Activated CD8-positive, alpha-beta memory T cell treated with anti-CD3 and anti-CD28 coated beads, Interleukin-2, amount 10 ng/mL, durations not matched to agents 7 days and 5 days (primary cell): ENCODE measurements at regions not wholly inside any gene's neighbourhood (a gene's known extent, or its start where the extent isn't known, plus 50 kb on each side); places are given as distances from the start of the nearest gene placed in this dataset.

Experiments
- ATAC-seq: fragments of 150-1000 bp; cut with Tn5 transposase; one replicate; pipeline ENCODE4 v1.10.0; 2021; ENCODE audit warnings: moderate library complexity
- CTCF ChIA-PET: fragments of 350-600 bp; sonication (Branson Sonifier 250); formaldehyde crosslinking; loops from one replicate; lab custom pipeline; 2021; ENCODE audit warnings: antibody characterized with exemption; lab: Charles Lee
- DNase-seq: peaks from one replicate; pipeline ENCODE4 v3.0.0-alpha.2; 2020
- H3K27ac Mint-ChIP-seq: one replicate; pipeline ENCODE4 v1.8.0; 2021; ENCODE audit warnings: mild to moderate bottlenecking, mixed read lengths
- H3K27me3 Mint-ChIP-seq: one replicate; pipeline ENCODE4 v1.8.0; 2021; ENCODE audit warnings: mixed read lengths
- H3K36me3 Mint-ChIP-seq: one replicate; pipeline ENCODE4 v1.8.0; 2021; ENCODE audit warnings: mild to moderate bottlenecking, mixed read lengths
- H3K4me1 Mint-ChIP-seq: one replicate; pipeline ENCODE4 v1.8.0; 2021; ENCODE audit warnings: mixed read lengths
- H3K4me3 Mint-ChIP-seq: one replicate; pipeline ENCODE4 v1.8.0; 2021; ENCODE audit warnings: mild to moderate bottlenecking, moderate library complexity, mixed read lengths
- H3K9me3 Mint-ChIP-seq: one replicate; pipeline ENCODE4 v1.8.0; 2022; ENCODE audit warnings: low read depth, mixed read lengths

DNA sequence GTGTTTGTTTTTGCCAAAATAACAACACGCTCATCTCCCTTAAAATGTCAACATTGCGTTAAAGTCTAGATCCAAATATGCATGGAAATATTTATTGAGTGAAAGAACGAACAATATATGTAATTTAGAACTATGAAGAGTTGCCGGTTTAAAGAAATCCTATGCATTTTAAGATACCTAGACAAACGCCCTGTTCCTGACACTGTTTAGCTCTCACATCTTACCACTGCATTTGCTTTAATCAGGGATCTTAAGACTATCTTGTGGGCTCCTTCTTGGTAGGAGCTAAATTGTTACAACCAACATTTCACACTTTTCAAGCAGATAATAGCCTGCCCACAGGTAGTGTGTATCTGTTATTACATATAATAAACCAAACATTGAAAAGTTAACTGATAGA, 96.6 kb upstream of the RPS6KA3 start:
- H3K4me1 Mint-ChIP-seq, result no peaks in the 10 kb centered on the region
- ATAC-seq (no peak), DNase-seq (no peak)
- no peak overlapping the region for H3K27ac Mint-ChIP-seq
- no peak overlapping the region for H3K4me3 Mint-ChIP-seq
- H3K9me3 Mint-ChIP-seq, result no peaks in the 10 kb centered on the region
- CTCF ChIA-PET, result no interaction called here
- peaks cover 2% of the 10 kb centered on the region for H3K27me3 Mint-ChIP-seq
- no peaks in the 10 kb centered on the region for H3K36me3 Mint-ChIP-seq

DNA sequence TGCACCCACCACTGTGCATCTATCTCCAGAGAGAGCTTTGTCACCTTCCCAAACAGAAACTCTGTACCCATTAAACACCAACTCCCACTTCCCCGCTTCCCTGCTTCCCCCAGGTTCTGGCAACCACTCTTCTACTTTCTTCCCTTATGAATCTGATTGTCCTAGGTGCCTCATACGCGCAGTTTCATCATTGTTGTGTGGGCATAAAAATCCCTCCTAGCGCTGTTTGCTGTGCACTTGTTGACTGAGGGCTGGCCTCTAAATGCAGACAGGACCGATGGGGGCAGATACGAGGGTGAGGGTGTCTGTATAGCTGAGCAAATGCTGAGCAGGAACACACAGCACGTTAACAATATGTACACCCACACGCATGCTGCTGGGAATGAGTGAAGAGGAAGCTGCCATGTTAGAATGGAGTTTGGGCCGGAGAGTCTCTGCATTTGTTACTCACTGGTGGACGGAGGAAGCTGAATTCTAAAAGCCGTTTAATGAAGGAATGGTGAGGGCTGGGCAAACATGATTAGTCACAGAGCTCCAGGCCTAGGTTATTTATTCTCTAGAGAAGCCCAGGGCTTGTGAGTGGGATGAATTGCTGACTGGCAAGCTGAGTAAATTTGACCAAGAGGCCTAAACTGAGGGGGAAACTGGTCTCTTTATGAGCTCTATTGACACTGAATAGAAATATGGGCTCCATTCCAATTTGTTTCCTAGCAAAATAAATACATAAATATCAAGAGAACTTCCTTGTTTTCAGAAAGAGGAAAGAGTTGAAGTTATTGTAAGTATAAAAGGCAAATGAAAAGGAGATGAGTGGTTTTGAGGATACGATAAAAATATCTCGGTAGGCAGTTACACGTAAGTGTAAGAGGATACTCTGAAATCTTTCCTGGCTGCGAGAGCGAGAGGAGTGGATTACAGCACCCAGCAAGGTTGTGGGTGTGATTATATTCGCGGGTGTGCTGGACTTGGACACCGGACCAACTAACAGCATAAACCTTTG, 95.9 kb upstream of the RPS6KA3 start:
- peaks cover 2% of the 10 kb centered on the region for H3K27me3 Mint-ChIP-seq
- ATAC-seq (no peak), DNase-seq (no peak)
- no peaks in the 10 kb centered on the region for H3K36me3 Mint-ChIP-seq
- no peak overlapping the region for H3K27ac Mint-ChIP-seq
- CTCF ChIA-PET, result no interaction called here
- no peak overlapping the region for H3K4me3 Mint-ChIP-seq
- no peaks in the 10 kb centered on the region for H3K4me1 Mint-ChIP-seq
- H3K9me3 Mint-ChIP-seq, result no peaks in the 10 kb centered on the region

DNA sequence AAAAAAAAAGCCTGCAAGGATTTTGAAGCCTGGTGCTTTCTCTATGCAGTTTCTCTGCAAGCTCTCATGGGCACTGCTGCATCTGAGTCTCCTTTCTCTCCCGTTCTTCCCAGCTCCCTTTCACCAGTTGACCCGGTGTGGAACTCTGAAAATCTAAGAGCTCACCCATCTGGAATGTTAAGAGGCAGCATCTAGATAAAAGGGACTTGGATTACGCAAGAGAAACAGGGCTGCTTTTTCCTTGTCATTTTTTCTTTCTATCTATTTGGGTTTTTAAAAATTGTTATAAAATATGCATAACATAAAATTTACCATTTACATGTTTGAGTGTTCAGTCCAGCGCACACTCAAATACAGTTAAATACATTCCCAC, 95.2 kb upstream of the RPS6KA3 start:
- H3K36me3 Mint-ChIP-seq, result no peaks in the 10 kb centered on the region
- peaks cover 2% of the 10 kb centered on the region for H3K27me3 Mint-ChIP-seq
- no peaks in the 10 kb centered on the region for H3K4me1 Mint-ChIP-seq
- no peaks in the 10 kb centered on the region for H3K9me3 Mint-ChIP-seq
- H3K27ac Mint-ChIP-seq, result no peak overlapping the region
- ATAC-seq, result no peak
- no peak for DNase-seq
- H3K4me3 Mint-ChIP-seq, result no peak overlapping the region
- CTCF ChIA-PET, result no interaction called here

DNA sequence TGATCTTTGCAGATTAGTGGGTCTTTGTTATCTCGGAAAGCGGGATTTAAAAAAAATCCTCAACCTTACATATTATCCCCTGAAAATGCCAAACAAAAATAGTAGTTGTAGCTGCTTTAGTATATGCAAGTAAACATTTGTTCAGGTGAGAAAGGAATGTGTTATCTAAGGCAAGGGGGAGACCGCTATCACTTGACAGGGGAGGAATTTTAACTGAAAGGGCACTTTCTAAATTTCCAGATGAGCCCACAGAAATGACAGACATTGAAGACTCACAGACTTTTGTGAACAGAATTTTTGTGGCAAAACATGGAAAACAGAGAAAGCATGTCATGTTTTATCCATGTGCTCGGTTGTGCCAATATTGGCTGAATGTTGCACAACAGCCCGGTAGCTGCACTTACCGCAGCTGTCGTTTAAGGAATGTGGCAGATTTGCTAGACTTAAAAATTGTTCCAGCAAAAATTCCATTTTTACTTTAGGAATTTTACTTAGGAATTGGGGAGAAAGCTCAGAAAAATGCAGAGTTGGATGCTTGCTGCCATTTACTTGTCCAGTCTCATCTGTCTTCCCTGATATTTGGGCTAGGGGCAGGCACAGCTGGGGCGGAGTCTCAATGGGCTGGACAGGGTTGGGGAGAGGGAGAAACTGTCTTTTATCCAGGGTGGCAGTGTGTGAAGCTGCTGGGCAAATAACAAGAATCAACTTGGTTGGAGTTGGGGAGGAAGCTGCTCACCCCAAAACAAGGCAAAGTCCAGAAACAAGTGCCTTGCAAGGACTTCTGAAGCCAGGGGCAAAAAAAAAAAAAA, 94.6 kb upstream of the RPS6KA3 start:
- no peak overlapping the region for H3K27ac Mint-ChIP-seq
- no peaks in the 10 kb centered on the region for H3K36me3 Mint-ChIP-seq
- no peak overlapping the region for H3K4me3 Mint-ChIP-seq
- peaks cover 2% of the 10 kb centered on the region for H3K27me3 Mint-ChIP-seq
- no peaks in the 10 kb centered on the region for H3K9me3 Mint-ChIP-seq
- CTCF ChIA-PET, result no interaction called here
- no peak for DNase-seq
- H3K4me1 Mint-ChIP-seq, result no peaks in the 10 kb centered on the region
- ATAC-seq, result no peak

DNA sequence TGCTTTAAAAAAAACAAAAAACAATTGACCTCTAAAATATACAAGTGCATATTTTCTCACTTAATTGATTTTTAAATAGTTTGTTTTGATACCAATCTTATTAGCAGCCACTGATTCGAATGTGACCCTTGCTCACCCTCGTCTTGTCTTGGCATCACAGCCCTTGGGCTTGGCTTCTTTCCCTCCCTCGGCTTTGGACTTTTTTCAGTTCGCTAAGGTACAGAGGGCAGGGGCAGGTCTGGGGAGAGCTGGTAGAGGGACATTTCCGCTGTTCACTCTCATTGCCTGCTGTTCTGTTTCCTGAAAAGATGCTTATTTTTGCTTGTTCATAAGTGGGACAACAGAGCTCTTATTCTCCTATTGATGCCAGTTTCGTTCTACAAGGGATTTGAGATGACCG, 88.5 kb upstream of the RPS6KA3 start:
- Mint-ChIP-seq H3K27me3 (peaks cover 39% of the 10 kb centered on the region), H3K4me1 (peaks cover 16% of the 10 kb centered on the region)
- CTCF ChIA-PET, result no interaction called here

DNA sequence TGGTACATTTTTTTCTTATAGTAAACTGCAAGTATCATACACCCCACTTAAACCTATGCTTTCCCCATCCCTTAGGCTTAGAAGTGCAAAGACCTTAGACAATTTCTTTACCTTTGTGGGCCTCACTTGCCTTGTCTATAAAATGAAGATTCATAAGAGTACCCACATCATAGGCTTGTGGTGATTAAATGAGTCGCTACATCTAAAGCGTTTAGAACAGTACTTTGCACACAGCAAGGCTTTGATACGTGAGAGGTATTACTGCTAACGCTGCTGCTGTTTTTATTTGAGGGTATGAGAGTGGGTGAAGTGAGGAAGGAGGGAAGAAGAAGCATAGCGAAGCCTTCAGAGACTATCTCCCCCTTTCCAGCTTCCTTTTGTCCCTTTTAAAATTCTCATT, 87.8 kb upstream of the RPS6KA3 start:
- no peak overlapping the region for H3K4me3 Mint-ChIP-seq
- ATAC-seq (no peak), DNase-seq (no peak)
- no peaks in the 10 kb centered on the region for H3K36me3 Mint-ChIP-seq
- no peak overlapping the region for H3K27ac Mint-ChIP-seq
- no peaks in the 10 kb centered on the region for H3K9me3 Mint-ChIP-seq
- H3K27me3 Mint-ChIP-seq, result peaks cover 40% of the 10 kb centered on the region
- CTCF ChIA-PET, result no interaction called here
- H3K4me1 Mint-ChIP-seq, result peaks cover 16% of the 10 kb centered on the region

More for the DNA sequence above, 88.5 kb upstream of the RPS6KA3 start:
- H3K9me3 Mint-ChIP-seq, result no peaks in the 10 kb centered on the region
- H3K36me3 Mint-ChIP-seq, result no peaks in the 10 kb centered on the region
- DNase-seq, result no peak
- H3K4me3 Mint-ChIP-seq, result no peak overlapping the region
- no peak for ATAC-seq
- H3K27ac Mint-ChIP-seq, result no peak overlapping the region

DNA sequence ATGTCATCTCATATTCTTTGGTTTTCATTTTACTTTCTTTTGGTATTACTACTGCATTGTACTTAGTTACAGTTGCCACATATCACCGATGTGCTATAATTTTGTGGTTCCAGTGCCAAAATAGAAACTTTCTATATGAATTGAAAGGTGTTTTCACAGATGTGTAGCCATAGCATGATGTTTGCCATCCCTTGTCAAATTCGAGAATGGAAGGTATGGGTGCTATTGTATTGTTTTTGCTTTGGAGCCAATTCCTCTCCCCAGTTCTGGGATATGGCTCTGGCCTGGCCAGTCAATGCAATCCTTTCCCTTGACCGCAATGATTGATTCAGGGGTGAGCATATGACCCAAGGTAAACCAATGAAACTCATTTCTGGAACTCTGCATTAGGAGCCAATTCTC, 86.2 kb upstream of the RPS6KA3 start:
- H3K9me3 Mint-ChIP-seq, result no peaks in the 10 kb centered on the region
- H3K27ac Mint-ChIP-seq, result no peak overlapping the region
- peaks cover 16% of the 10 kb centered on the region for H3K4me1 Mint-ChIP-seq
- H3K27me3 Mint-ChIP-seq, result peaks cover 40% of the 10 kb centered on the region
- no peaks in the 10 kb centered on the region for H3K36me3 Mint-ChIP-seq
- H3K4me3 Mint-ChIP-seq, result peak overlapping the region; percentile 42
- peak; percentile 89 for ATAC-seq
- DNase-seq, result peak; percentile 41
- CTCF ChIA-PET, result no interaction called here

DNA sequence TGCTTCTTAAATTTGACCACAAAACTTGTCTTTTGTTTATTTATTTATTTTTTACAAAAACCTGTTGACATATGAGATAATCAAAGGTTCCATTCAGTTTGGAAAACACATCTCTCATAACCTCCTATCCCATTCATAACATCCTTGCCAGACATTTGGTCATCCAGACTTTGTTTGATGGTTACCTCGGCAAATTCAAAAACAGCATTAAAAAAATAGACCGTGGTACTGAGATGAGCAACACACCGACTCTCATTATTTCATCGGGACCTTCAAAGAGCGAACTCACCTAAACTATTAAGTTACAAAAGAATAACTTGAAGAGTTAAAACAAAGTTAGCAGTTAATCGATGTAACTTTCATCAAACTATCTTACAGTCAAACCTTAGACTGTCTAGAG, 85.8 kb upstream of the RPS6KA3 start:
- peak overlapping the region; percentile 42 for H3K4me3 Mint-ChIP-seq
- H3K27me3 Mint-ChIP-seq, result peaks cover 40% of the 10 kb centered on the region
- DNase-seq, result no peak
- peak; percentile 27 for ATAC-seq
- H3K9me3 Mint-ChIP-seq, result no peaks in the 10 kb centered on the region
- peaks cover 16% of the 10 kb centered on the region for H3K4me1 Mint-ChIP-seq
- CTCF ChIA-PET, result no interaction called here
- H3K27ac Mint-ChIP-seq, result peak overlapping the region; percentile 32
- H3K36me3 Mint-ChIP-seq, result no peaks in the 10 kb centered on the region

DNA sequence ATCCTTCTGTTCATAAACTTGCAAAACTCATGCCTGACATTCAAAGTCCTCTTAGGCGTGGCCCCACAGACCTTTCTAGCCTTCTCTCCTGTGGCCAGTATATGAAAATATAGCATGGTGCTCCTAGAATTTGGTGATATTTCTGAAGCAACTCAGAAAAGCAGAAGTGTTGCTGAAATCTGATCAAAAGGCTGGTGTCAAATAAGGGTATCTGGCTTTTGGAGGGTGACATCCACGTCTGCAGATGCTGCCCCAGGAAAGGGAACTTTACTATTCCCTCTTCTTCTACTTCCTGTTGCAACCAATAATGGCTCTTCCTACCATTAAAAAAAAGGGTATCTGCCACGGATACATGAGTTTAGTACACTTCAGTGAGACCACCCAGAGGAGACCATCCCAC, 83.9 kb upstream of the RPS6KA3 start:
- CTCF ChIA-PET, result no interaction called here
- Mint-ChIP-seq H3K4me1 (peaks cover 16% of the 10 kb centered on the region), H3K9me3 (no peaks in the 10 kb centered on the region), H3K27ac (no peak overlapping the region), H3K36me3 (no peaks in the 10 kb centered on the region), H3K27me3 (peaks cover 48% of the 10 kb centered on the region), H3K4me3 (no peak overlapping the region)
- DNase-seq (no peak), ATAC-seq (no peak)

DNA sequence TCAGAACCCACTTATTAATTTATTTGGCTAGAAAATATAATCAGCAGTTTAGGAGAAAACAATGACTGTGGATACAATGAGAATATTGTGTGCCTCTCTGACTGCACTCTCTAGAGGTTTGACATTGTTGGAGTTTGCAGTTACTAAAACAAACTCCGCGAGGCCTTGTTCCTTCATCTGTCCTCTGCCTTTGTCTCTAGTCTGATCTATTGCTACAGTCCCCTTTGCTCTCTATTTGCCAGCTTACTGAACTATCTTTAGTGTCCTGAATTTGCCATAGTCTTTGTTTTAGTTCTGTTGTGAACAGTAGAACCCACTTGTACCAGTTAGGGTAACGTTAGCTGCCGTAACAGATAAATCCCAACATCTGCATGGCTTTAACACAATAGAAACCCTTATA, 81.4 kb upstream of the RPS6KA3 start:
- ATAC-seq (no peak), DNase-seq (no peak)
- no peak overlapping the region for H3K4me3 Mint-ChIP-seq
- H3K4me1 Mint-ChIP-seq, result peaks cover 7% of the 10 kb centered on the region
- CTCF ChIA-PET, result no interaction called here
- H3K27ac Mint-ChIP-seq, result no peak overlapping the region
- H3K36me3 Mint-ChIP-seq, result peaks cover 2% of the 10 kb centered on the region
- H3K9me3 Mint-ChIP-seq, result peaks cover 3% of the 10 kb centered on the region
- H3K27me3 Mint-ChIP-seq, result peaks cover 36% of the 10 kb centered on the region

DNA sequence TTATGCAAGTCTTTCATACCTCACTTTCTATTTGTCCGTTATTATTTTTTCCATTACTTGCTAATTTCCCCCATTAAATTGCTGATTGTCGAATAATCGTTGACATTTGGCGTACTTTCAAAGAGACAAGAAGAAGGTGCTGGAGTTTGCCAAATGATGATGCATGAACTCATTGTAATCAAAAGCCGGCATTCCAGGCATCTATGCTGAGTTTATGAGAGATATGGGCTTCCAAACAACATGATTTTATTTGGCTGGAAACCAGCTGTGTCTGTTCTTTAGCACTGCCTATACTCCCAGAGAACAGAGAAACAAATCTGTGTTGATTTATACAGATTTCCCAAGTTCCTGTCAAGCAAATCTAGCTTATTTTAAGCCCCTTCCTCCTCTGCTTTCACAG, 80.8 kb upstream of the RPS6KA3 start:
- ATAC-seq (no peak), DNase-seq (no peak)
- CTCF ChIA-PET, result no interaction called here
- Mint-ChIP-seq H3K27me3 (peaks cover 32% of the 10 kb centered on the region), H3K36me3 (peaks cover 2% of the 10 kb centered on the region), H3K27ac (no peak overlapping the region), H3K4me3 (no peak overlapping the region), H3K4me1 (peaks cover under 1% of the 10 kb centered on the region), H3K9me3 (peaks cover 3% of the 10 kb centered on the region)

DNA sequence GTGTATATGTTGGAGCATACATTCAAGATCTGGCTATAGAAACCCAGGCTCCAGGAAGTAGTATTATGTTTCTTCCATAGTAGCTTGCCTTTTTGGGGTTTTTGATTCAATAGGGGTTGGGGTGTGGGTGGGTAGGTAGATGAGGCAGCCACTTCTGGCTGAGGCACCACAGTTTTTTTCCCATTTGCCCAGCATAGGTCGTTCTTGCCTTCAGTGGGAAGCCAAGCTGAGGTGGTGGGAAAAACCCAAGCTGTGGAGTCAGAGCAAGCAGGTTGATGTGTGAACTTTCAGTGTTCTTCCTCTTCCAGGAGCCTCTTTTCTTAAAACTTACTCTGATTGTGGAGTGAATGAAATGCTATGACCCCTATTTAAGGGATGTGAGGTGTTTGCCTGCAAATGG, 67.0 kb upstream of the RPS6KA3 start:
- Mint-ChIP-seq H3K4me3 (no peak overlapping the region), H3K27me3 (no peaks in the 10 kb centered on the region), H3K9me3 (no peaks in the 10 kb centered on the region), H3K27ac (no peak overlapping the region), H3K36me3 (no peaks in the 10 kb centered on the region), H3K4me1 (no peaks in the 10 kb centered on the region)
- no peak for DNase-seq
- CTCF ChIA-PET, result no interaction called here
- no peak for ATAC-seq

DNA sequence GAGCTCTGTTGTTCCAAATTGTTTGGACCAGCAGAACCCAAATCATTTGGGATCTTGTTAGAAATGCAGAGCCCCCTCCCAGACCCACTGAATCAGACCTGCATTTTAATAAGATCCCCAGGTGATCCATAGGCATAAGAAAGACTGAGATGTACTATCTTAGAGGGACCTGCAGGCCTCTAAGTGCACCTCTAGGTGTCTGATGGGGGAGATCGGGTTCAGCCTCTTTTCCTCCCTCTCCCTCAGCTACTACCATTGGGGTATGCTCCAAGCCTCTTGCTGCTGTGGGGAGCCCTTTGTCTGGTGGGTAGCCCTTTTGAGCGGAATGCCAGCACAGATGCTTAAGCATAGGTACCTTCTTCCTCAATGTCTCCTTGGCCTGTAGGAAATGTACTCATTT, 63.8 kb upstream of the RPS6KA3 start:
- Mint-ChIP-seq H3K27me3 (no peaks in the 10 kb centered on the region), H3K27ac (no peak overlapping the region), H3K4me1 (no peaks in the 10 kb centered on the region), H3K9me3 (no peaks in the 10 kb centered on the region), H3K36me3 (no peaks in the 10 kb centered on the region), H3K4me3 (no peak overlapping the region)
- DNase-seq (no peak), ATAC-seq (no peak)
- CTCF ChIA-PET, result no interaction called here

DNA sequence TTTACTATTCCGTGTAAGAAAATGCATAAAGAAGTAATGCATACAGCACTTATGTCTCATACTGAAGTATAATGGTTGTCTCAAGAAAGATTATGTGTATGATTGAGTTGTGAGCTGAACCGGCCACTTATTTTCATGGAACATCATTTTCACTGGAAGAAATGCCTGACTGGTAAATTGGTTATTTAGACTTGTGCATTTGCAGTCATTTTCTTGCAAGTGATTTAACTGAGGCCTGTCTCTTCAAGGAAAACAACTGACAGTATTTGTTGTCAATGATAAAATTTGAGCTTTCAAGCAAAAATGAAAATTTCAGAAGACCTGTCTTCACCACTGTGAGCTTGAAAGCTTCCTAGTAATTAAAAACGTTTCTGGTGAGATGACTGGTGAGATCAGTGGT, 62.7 kb upstream of the RPS6KA3 start:
- Mint-ChIP-seq H3K36me3 (no peaks in the 10 kb centered on the region), H3K9me3 (no peaks in the 10 kb centered on the region), H3K27ac (no peak overlapping the region), H3K27me3 (peaks cover 3% of the 10 kb centered on the region), H3K4me3 (no peak overlapping the region), H3K4me1 (no peaks in the 10 kb centered on the region)
- ATAC-seq, result no peak
- no peak for DNase-seq
- CTCF ChIA-PET, result no interaction called here
